Gastroesophageal sphincter (tissue), 4 donors: ENCODE measurements at regions not wholly inside any gene's neighbourhood (a gene's known extent, or its start where the extent isn't known, plus 50 kb on each side); places are given as distances from the start of the nearest gene placed in this dataset.
A peak's percentile ranks its signal among the peaks of the same experiment; 100 is the strongest.

Experiments used
- ATAC-seq: fragments of 150-250 bp; one replicate; pipeline ENCODE4 v1.9.1; 2016; ENCODE audit warnings: mild to moderate bottlenecking, moderate library complexity
- H3K27ac ChIP-seq, 4 donors: fragments of 200-600 bp; sonication (generic) in 3 of 4; 1 replicate in 3 of 4; 2 replicates in 1 of 4; pipeline ENCODE4 v1.5.1; 2016 to 2019
- H3K27me3 ChIP-seq: fragments of 200-600 bp; sonication (generic); one replicate; pipeline ENCODE4 v1.5.1; 2019
- H3K36me3 ChIP-seq, 2 donors: fragments of 200-600 bp; sonication (generic); one replicate each; pipeline ENCODE4 v1.5.1; 2019; ENCODE audit warnings: control low read depth in 1 of 2
- H3K4me1 ChIP-seq, 3 donors: fragments of 200-600 bp; sonication (generic); 1 replicate in 2 of 3; 2 replicates in 1 of 3; pipeline ENCODE4 v1.5.1; 2016 to 2019; ENCODE audit warnings: control low read depth in 2 of 3
- H3K4me3 ChIP-seq, 2 donors: fragments of 200-600 bp; sonication (generic); one replicate each; pipeline ENCODE4 v1.5.1; 2019; ENCODE audit warnings: mild to moderate bottlenecking in 1 of 2, moderate library complexity in 1 of 2
- H3K9me3 ChIP-seq, 3 donors: fragments of 200-600 bp; sonication (generic); one replicate each; pipeline ENCODE4 v1.5.1; 2017 to 2019; ENCODE audit warnings: control low read depth in 2 of 3
- CTCF ChIP-seq, 4 experiments: fragments of 200-600 bp in 2 of 4; fragments of 450-650 bp in 2 of 4; sonication (generic) in 1 of 4; IDR thresholded peaks; one replicate each; pipeline ENCODE4 v1.5.1; 2017 to 2019; ENCODE audit warnings: antibody characterized with exemption in 4 of 4, mild to moderate bottlenecking in 2 of 4, moderate library complexity in 2 of 4
- EP300 ChIP-seq: sonication (generic); formaldehyde crosslinking; IDR thresholded peaks from one replicate; pipeline ENCODE4 v1.6.1; 2017; ENCODE audit warnings: antibody characterized with exemption, mild to moderate bottlenecking
- POLR2A ChIP-seq, 2 donors: fragments of 450-650 bp; IDR thresholded peaks; one replicate each; pipeline ENCODE4 v1.6.1; 2017; ENCODE audit warnings: antibody characterized with exemption in 2 of 2, mild to moderate bottlenecking in 2 of 2, moderate library complexity in 1 of 2
- POLR2AphosphoS5 ChIP-seq: sonication (generic); formaldehyde crosslinking; IDR thresholded peaks from one replicate; pipeline ENCODE4 v1.6.1; 2017; ENCODE audit warnings: antibody characterized with exemption
- WGBS, 2 donors: methylation state at CpG; one replicate each; pipeline ENCODE4 v1.1.5; 2018; ENCODE audit warnings: low coverage in 1 of 2; 5-methylcytosine and 5-hydroxymethylcytosine counted together

GRCh38 chr3:106345353-106346027, 476.7 kb upstream of the CBLB start:
- 62 to 74% methylated on average over 5 of the region's 5 CpGs for WGBS, 2 donors
- no peaks in the 10 kb centered on the region for H3K36me3 ChIP-seq
- no peak overlapping the region for H3K4me3 ChIP-seq
- ATAC-seq, result peak; percentile 73
- no peaks in the 10 kb centered on the region for H3K4me1 ChIP-seq
- H3K27me3 ChIP-seq, result no peaks in the 10 kb centered on the region
- H3K27ac ChIP-seq, result no peak overlapping the region
- H3K9me3 ChIP-seq, result no peaks in the 10 kb centered on the region
- peak; percentile 78 for TF ChIP-seq POLR2AphosphoS5
- no peak for TF ChIP-seq POLR2A (IDR thresholded peaks at IDR 0.05)
- TF ChIP-seq EP300, result no peak
- no peak for TF ChIP-seq CTCF (IDR thresholded peaks at IDR 0.05)

GRCh38 chr3:106347350-106347749, 478.5 kb upstream of the CBLB start:
- H3K4me3 ChIP-seq, result no peak overlapping the region
- H3K27me3 ChIP-seq, result no peaks in the 10 kb centered on the region
- ATAC-seq, result no peak
- no peaks in the 10 kb centered on the region for H3K4me1 ChIP-seq
- no peak overlapping the region for H3K27ac ChIP-seq
- H3K9me3 ChIP-seq, result no peaks in the 10 kb centered on the region
- H3K36me3 ChIP-seq, result no peaks in the 10 kb centered on the region
- TF ChIP-seq CTCF (IDR thresholded peaks at IDR 0.05) (no peak), EP300 (no peak), POLR2AphosphoS5 (no peak), POLR2A (IDR thresholded peaks at IDR 0.05) (no peak)

- no peak for ATAC-seq
- TF ChIP-seq POLR2AphosphoS5 (no peak), EP300 (no peak), CTCF (IDR thresholded peaks at IDR 0.05) (no peak), POLR2A (IDR thresholded peaks at IDR 0.05) (no peak)
- no peaks in the 10 kb centered on the region for H3K27me3 ChIP-seq
- no peak overlapping the region for H3K4me3 ChIP-seq
- no peaks in the 10 kb centered on the region for H3K9me3 ChIP-seq
- H3K4me1 ChIP-seq, result no peaks in the 10 kb centered on the region
- no peaks in the 10 kb centered on the region for H3K36me3 ChIP-seq
- WGBS, 2 donors, result 75 to 78% methylated on average over 3 of the region's 3 CpGs
- no peak overlapping the region for H3K27ac ChIP-seq
Observed at GRCh38 chr3:106348139-106348690, 479.4 kb upstream of the CBLB start.

GRCh38 chr3:106349191-106349881, 480.5 kb upstream of the CBLB start:
- Histone ChIP-seq H3K4me3 (no peak overlapping the region), H3K4me1 (no peaks in the 10 kb centered on the region), H3K9me3 (no peaks in the 10 kb centered on the region), H3K36me3 (no peaks in the 10 kb centered on the region), H3K27ac (no peak overlapping the region), H3K27me3 (no peaks in the 10 kb centered on the region)
- WGBS, 2 donors, result 67 to 88% methylated on average over 1 of the region's 2 CpGs
- TF ChIP-seq POLR2A (IDR thresholded peaks at IDR 0.05) (no peak), POLR2AphosphoS5 (no peak), CTCF (IDR thresholded peaks at IDR 0.05) (no peak), EP300 (no peak)
- ATAC-seq, result no peak

GRCh38 chr3:106355873-106356272, 487.1 kb upstream of the CBLB start:
- TF ChIP-seq POLR2A (IDR thresholded peaks at IDR 0.05), result no peak
- no peak for TF ChIP-seq POLR2AphosphoS5
- TF ChIP-seq CTCF (IDR thresholded peaks at IDR 0.05), result no peak
- no peak for TF ChIP-seq EP300
- H3K4me1 ChIP-seq, result no peaks in the 10 kb centered on the region
- no peaks in the 10 kb centered on the region for H3K27me3 ChIP-seq
- H3K4me3 ChIP-seq, result no peak overlapping the region
- no peaks in the 10 kb centered on the region for H3K9me3 ChIP-seq
- H3K27ac ChIP-seq, result no peak overlapping the region
- no peak for ATAC-seq
- no peaks in the 10 kb centered on the region for H3K36me3 ChIP-seq
- 74 to 77% methylated on average over 3 of the region's 3 CpGs for WGBS, 2 donors
